ENCODE measurements at regions not wholly inside any gene's neighbourhood (a gene's known extent, or its start where the extent isn't known, plus 50 kb on each side); places are given as distances from the start of the nearest gene placed in this dataset.

GRCh38 chr1:23620605-23621004 lies 61.3 kb upstream of the ID3 start:
- peak overlapping the region; percentile 80 for H3K27ac Mint-ChIP-seq
- H3K9me3 Mint-ChIP-seq, result peaks cover 14% of the 10 kb centered on the region
- peaks cover 11% of the 10 kb centered on the region for H3K36me3 Mint-ChIP-seq
- no peaks in the 10 kb centered on the region for H3K27me3 Mint-ChIP-seq
- H3K4me3 Mint-ChIP-seq, result peak overlapping the region; percentile 54
- DNase-seq, result no peak
- peaks cover 70% of the 10 kb centered on the region for H3K4me1 Mint-ChIP-seq

DNA sequence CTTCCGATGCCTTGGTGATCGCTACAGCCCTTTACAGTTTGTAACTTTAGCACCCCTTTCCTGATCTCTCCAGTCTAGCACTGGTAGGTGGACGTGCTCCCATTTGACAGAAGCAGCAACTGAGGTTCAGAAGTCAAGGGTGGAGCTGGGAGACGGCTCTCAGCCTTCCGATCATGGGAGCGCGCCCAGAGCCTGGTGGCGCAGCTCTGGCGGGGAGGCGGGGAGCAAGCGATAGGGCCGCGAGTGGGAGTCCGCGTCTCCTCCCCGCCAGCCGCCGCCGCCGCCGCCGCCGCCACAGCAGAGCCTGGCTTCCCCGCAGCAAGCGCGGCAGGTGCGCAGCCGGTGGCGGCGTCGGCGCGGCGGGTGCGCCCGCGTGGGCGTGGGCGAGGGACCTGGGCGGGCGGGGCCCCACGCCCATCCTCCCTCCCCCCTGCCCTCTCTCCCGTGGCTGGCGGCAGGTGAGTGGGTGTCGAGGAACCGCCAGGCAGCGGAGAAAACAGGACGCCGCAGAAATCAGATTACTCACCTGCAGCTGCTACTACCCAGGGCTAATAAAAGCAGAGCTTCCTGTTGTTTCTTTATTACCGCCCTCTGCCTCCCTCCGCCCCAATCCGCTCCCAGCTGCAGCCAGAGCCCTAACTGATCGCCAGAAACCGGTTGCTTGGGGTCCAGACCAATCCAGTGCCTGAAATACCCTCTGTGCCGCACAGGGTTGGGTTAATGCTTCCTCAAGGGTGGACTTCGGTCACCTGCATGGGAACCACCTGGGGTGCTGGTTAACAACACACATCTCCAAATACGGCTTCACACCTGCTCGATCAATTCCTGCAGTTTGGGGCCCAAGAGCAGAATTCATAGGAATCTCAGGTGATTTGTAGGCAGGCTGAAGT lies 60.2 kb upstream of the ID3 start:
- Mint-ChIP-seq H3K27me3 (no peaks in the 10 kb centered on the region), H3K4me1 (peaks cover 78% of the 10 kb centered on the region), H3K27ac (peak overlapping the region; percentile 97), H3K9me3 (peaks cover 13% of the 10 kb centered on the region), H3K36me3 (peaks cover 10% of the 10 kb centered on the region), H3K4me3 (peak overlapping the region; percentile 54)
- peak; percentile 87 for DNase-seq

DNA sequence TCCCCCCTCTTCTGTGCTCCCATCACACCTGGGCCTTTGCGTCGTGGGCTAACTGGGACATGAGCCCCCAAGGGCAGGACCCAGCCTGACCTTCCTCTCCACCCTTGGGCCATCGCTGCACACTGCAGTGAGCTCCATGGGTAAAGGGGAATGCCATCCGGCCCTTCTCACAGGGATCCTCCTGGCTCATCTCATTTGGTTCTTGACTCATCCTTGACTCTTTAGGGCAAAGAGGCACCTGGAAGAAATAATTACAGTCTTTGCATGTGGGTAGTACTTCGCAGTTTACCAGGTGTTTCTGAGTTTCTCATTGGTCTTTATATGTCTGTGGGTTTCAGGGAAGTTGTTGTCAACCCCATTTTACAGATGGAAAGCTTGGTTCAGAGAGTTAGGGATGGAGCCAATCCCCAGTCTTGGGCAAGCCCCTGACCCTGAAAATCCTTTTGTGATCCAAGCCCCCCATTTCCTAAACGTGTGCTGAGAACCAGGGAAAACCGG lies 59.3 kb upstream of the ID3 start:
- H3K27me3 Mint-ChIP-seq, result no peaks in the 10 kb centered on the region
- DNase-seq, result no peak
- H3K9me3 Mint-ChIP-seq, result peaks cover 10% of the 10 kb centered on the region
- H3K27ac Mint-ChIP-seq, result peak overlapping the region; percentile 97
- peaks cover 7% of the 10 kb centered on the region for H3K36me3 Mint-ChIP-seq
- H3K4me3 Mint-ChIP-seq, result peak overlapping the region; percentile 26
- H3K4me1 Mint-ChIP-seq, result peaks cover 78% of the 10 kb centered on the region

GRCh38 chr1:23617084-23617521 lies 57.8 kb upstream of the ID3 start:
- Mint-ChIP-seq H3K4me1 (peaks cover 85% of the 10 kb centered on the region), H3K27ac (peak overlapping the region; percentile 97), H3K9me3 (peaks cover 10% of the 10 kb centered on the region), H3K36me3 (peaks cover 7% of the 10 kb centered on the region), H3K4me3 (peak overlapping the region; percentile 61), H3K27me3 (no peaks in the 10 kb centered on the region)
- DNase-seq, result no peak

DNA sequence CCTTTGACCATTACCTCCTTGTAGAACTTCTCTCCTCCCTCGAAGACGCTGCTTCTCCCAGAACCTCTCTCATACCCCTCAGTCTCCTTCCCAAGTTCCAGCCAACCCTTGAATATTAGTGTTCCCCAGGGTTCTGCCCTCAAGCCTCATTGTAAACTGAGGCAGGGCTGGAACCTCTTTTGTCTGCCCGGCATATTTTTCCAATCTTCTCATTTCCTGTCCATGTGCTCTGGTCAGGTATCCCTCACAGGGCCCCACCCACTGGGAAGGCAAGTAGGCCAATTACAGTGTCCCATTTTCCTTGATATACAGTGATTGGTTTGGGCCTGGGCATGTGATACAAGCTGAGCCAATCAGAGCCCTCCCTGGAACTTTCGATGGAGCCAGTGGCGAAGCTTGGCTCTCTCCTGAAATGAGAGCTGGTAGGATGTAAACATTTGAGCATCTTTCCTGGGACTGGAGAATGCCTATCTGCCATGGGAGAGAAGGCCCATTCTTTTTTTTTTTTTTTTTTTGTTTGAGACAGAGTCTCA lies 57.1 kb upstream of the ID3 start:
- Mint-ChIP-seq H3K4me1 (peaks cover 89% of the 10 kb centered on the region), H3K27ac (peak overlapping the region; percentile 97), H3K27me3 (no peaks in the 10 kb centered on the region), H3K9me3 (peaks cover 10% of the 10 kb centered on the region), H3K36me3 (peaks cover 7% of the 10 kb centered on the region), H3K4me3 (no peak overlapping the region)
- DNase-seq, result no peak

DNA sequence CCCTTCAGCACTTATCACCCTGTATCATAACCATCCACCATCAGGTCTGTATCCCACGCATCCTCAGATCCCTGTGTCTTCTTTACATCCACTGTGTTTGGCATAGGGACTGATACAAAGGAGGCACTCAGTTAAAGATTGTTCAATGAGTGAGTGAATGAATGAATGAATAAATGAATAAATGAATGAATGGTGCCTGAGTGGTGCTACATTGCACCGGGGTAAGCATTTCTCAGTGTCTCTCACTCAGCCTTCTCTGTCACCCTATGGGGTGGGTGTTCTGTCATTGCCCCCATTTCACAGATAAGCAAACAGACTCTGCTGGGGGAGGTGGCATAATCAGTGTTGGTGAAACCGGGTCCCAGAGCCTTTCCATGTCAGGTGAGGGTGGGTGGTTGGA lies 56.6 kb upstream of the ID3 start:
- Mint-ChIP-seq H3K36me3 (peaks cover 7% of the 10 kb centered on the region), H3K27ac (peak overlapping the region; percentile 97), H3K4me1 (peaks cover 84% of the 10 kb centered on the region), H3K4me3 (no peak overlapping the region), H3K27me3 (no peaks in the 10 kb centered on the region), H3K9me3 (peaks cover 10% of the 10 kb centered on the region)
- DNase-seq, result no peak

- no peak for DNase-seq
- peaks cover 7% of the 10 kb centered on the region for H3K36me3 Mint-ChIP-seq
- peak overlapping the region; percentile 70 for H3K27ac Mint-ChIP-seq
- peaks cover 10% of the 10 kb centered on the region for H3K9me3 Mint-ChIP-seq
- peaks cover 80% of the 10 kb centered on the region for H3K4me1 Mint-ChIP-seq
- no peaks in the 10 kb centered on the region for H3K27me3 Mint-ChIP-seq
- H3K4me3 Mint-ChIP-seq, result no peak overlapping the region
Observed at GRCh38 chr1:23615423-23615822, 56.1 kb upstream of the ID3 start.

DNA sequence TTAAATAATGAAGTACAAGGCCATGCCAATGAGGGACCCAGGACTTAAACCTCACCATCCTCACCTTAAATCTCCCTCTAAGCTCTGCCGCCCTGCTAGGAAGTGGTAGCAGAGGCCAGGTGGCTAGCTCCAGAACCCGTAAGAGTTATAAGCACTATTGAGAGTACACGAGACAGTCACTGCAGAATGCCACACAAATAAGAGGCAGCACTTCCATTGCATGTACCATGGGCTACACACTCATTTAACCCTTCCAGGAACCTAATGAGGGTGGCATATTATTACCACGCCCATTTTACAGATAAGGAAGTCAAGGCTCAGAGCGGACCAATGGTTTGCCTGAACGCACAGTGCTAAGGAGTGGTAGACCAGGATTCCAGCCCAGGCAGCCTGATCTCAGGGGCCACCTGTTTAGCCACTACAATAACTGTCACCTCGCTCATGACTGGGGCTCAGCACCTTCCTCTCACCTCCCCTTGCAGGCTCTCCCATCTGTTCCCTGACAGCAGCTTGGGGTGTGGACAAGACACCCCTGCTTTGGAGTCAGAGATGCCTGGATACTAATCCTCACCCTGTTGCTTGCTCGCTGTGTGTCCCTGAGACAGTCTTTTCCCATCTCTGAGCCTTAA lies 54.8 kb upstream of the ID3 start:
- peaks cover 10% of the 10 kb centered on the region for H3K9me3 Mint-ChIP-seq
- H3K27ac Mint-ChIP-seq, result peak overlapping the region; percentile 80
- H3K27me3 Mint-ChIP-seq, result no peaks in the 10 kb centered on the region
- no peak for DNase-seq
- no peak overlapping the region for H3K4me3 Mint-ChIP-seq
- H3K4me1 Mint-ChIP-seq, result peaks cover 71% of the 10 kb centered on the region
- H3K36me3 Mint-ChIP-seq, result peaks cover 7% of the 10 kb centered on the region

DNA sequence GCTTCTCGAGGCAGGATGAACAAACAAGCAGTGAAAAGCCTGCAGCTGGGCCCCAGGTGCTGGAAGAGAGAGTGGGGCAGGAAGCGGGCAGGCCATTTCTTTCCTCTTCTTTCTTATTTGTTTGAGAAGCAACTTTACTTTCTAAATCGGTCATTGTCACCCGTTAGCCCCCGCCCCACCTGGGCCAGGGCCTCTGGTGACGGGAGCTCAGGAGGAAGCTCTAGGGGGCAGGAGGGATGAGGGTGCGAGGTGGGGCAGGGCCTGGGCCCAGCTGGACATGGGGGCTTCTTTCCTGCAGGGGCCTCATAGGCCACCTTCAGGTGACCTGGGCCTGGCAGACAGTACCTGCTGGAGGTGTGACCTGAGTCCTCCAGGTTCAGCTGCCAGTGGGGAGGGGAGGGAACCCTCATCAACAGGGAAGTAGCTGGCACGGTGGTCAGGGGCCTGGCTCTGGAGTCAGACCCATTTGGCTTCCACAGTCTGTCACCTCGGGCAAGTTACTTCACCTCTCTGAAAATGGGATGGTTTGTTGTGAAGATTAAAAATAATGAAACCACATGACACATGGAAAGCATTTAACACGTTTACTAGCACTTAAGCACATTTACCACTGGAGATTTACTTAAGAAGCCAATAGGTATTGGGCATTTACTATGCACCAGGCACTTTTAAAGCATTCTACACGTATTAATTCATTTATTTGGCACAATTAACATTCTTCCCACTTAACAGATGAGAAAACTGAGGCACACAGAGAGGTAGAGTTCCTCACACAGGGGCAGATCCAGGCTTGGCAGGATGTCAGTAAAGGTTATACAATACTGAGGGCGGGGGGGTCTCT lies 54.1 kb upstream of the ID3 start:
- H3K9me3 Mint-ChIP-seq, result peaks cover 9% of the 10 kb centered on the region
- peak overlapping the region; percentile 24 for H3K4me3 Mint-ChIP-seq
- DNase-seq, result peak; percentile 65
- H3K4me1 Mint-ChIP-seq, result peaks cover 64% of the 10 kb centered on the region
- H3K36me3 Mint-ChIP-seq, result peaks cover 5% of the 10 kb centered on the region
- H3K27me3 Mint-ChIP-seq, result no peaks in the 10 kb centered on the region
- peak overlapping the region; percentile 80 for H3K27ac Mint-ChIP-seq

- Mint-ChIP-seq H3K36me3 (peaks cover under 1% of the 10 kb centered on the region), H3K27me3 (no peaks in the 10 kb centered on the region), H3K9me3 (peaks cover 4% of the 10 kb centered on the region), H3K4me1 (peaks cover 64% of the 10 kb centered on the region), H3K4me3 (peak overlapping the region; percentile 26), H3K27ac (peak overlapping the region; percentile 73)
- no peak for DNase-seq
Observed at GRCh38 chr1:23611601-23612327, 52.5 kb upstream of the ID3 start.

DNA sequence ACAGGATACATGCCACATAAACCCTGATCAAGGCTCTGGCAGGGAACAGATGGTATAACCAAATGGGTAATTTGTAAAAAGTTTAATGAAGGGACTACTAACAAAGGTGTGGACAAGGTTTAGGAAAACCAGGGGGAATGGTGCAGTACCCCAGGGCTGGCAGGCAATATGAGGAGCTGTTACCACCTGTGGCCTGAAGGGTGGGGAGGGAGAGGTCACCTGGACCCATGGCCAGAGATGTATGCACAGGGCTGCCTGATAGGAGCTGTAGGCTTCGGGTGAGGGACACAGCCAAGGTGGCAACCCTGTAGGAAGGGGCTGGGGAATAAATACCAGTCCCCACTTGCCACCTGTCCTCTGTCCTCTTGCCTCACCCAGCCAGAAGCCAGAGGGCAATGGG lies 51.4 kb upstream of the ID3 start:
- Mint-ChIP-seq H3K27ac (peak overlapping the region; percentile 40), H3K4me1 (peaks cover 61% of the 10 kb centered on the region), H3K36me3 (no peaks in the 10 kb centered on the region), H3K27me3 (no peaks in the 10 kb centered on the region), H3K4me3 (no peak overlapping the region), H3K9me3 (no peaks in the 10 kb centered on the region)
- no peak for DNase-seq

GRCh38 chr1:23609971-23610370 lies 50.7 kb upstream of the ID3 start:
- Mint-ChIP-seq H3K27me3 (no peaks in the 10 kb centered on the region), H3K4me1 (peaks cover 54% of the 10 kb centered on the region), H3K9me3 (no peaks in the 10 kb centered on the region), H3K36me3 (no peaks in the 10 kb centered on the region), H3K27ac (no peak overlapping the region), H3K4me3 (no peak overlapping the region)
- no peak for DNase-seq

Measured in activated naive CD8-positive, alpha-beta T cell treated with anti-CD3 and anti-CD28 coated beads for 36 hours (primary cell).